CD4-positive, alpha-beta T cell treated with Interleukin-4 for 4 hours (primary cell): ENCODE measurements at regions not wholly inside any gene's neighbourhood (a gene's known extent, or its start where the extent isn't known, plus 50 kb on each side); places are given as distances from the start of the nearest gene placed in this dataset.
"Not testable (repeated sequence)": the region's sequence is repeated elsewhere in the genome, so short reads cannot be mapped to it uniquely, and the experiment has no call there.

Source experiments
- DNase-seq: peaks from one replicate; pipeline ENCODE4 v3.0.0-alpha.2; 2020

DNA sequence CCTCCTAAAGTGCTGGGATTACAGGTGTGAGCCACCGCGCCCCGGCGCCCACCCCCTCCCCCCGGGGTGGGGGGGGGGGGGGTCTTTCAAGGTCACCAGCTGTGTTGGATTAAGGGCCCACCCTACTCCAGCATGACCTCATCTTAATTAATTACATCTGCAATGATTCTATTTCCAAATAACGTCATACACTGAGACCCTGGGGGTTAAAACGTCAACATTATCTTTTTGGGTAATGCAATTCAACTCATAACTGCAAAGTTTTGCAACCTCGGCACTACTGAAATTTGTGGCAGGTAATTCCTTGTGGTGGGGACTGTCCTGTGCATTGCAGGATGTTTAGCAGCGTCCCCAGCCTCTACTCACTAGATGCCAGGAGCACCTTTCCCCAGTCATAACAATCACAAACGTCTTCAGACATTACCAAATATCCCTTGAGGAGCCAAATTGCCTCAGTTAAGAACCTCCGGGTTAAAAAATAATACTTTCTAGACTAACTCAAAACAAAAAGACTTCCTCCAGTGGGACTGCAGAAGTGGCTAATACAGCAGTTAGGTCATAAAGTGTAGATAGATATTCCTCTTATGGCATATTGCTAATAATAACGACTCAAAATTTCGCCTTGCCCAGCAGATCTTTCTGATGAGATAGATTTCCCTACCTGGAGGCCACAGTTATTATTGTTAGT lies 233.0 kb upstream of the KAZN start:
- DNase-seq, result no peak

GRCh38 chr1:14366091-14367018 lies 232.1 kb upstream of the KAZN start:
- DNase-seq, result no peak

GRCh38 chr1:14367451-14367850 lies 231.0 kb upstream of the KAZN start:
- DNase-seq, result no peak

- no peak for DNase-seq
Observed at GRCh38 chr1:14369526-14370213, 228.8 kb upstream of the KAZN start.

DNA sequence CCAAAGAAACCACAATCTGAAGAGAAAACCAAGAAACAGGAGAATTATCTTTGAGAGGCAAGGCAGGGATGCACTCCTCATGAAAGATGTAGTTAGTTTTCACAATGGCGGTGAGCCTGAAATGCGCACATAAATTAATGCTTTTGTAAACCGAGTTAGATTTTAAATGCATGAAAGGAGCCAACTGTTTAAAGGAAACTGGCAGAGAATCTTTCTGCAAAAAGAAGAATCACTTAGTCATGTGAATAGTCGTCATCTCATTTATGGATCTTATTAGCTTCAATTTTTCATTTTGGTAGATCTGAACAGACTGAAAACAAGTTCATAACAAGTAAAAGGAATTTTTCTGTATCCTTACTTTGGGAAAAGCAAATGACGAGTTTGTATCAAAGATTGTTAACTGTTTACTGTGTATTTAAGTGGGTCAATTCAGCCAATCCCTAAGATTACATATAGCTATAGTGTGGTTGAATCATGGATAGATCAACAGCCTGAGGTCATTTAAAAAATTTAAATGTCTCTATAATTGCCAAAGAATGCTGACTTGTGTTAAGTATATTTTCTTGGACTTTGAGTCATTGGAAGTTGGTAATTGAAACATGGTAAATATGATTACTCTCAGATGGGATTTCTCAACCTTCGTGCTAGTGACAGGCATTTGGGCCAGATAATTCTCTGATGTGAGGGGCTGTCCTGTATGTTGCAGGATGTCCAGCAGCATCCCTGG lies 226.6 kb upstream of the KAZN start:
- no peak for DNase-seq

- DNase-seq, result no peak
Observed at GRCh38 chr1:14372526-14372925, 226.0 kb upstream of the KAZN start.

DNA sequence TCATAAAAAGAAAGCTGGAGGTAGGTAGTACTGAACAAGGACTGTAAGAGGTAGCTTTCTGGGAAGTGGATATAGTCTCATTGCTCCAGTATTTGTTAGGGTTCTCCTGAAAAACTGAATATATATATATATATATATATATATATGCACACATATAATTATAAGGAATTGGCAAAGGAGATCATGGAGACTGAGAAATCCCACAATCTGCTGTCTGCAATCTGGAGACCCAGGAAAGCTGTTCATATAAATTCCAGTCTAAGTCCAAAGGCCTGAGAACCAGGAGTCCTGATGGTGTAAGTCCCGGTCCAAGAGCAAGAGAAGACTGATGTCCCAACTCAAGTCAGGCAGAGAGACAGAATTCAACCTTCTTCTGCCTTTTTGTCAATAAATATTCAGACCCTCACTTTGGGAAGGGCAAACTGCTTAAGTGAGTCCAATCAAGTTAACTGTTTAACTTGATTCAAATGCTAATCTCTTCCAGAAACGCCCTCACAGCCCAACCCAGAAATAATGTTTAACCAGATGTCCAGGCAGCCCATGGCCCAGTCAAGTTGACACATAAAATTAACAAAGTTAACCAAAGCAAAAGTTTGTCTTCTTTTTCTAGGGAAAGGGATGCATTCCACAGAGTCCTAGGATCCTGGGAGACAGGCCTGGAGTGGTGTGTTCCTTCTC lies 225.3 kb upstream of the KAZN start:
- no peak for DNase-seq

- DNase-seq, result no peak
Observed at GRCh38 chr1:14375226-14375625, 223.3 kb upstream of the KAZN start.

GRCh38 chr1:14377386-14377785 lies 221.1 kb upstream of the KAZN start:
- no peak for DNase-seq

DNA sequence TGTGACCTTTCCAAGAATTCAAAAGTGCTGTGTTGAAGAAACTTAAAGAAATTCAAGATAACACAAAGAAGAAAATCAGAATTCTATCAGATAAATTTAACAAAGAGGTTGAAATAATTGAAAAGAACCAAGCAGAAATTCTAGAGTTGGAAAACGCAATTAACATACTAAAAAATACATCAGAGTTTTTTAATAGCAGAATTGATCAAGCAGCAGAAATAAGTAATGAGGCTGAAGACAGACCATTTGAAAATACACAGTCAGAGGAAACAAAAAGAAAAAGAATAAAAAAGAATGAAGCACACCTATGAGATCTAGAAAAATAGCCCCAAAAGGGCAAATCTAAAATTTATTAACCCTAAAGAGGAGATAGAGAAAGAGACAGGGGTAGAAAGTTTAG lies 218.1 kb upstream of the KAZN start:
- DNase-seq, result no peak

GRCh38 chr1:14390816-14391215 lies 207.7 kb upstream of the KAZN start:
- DNase-seq, result no peak

DNA sequence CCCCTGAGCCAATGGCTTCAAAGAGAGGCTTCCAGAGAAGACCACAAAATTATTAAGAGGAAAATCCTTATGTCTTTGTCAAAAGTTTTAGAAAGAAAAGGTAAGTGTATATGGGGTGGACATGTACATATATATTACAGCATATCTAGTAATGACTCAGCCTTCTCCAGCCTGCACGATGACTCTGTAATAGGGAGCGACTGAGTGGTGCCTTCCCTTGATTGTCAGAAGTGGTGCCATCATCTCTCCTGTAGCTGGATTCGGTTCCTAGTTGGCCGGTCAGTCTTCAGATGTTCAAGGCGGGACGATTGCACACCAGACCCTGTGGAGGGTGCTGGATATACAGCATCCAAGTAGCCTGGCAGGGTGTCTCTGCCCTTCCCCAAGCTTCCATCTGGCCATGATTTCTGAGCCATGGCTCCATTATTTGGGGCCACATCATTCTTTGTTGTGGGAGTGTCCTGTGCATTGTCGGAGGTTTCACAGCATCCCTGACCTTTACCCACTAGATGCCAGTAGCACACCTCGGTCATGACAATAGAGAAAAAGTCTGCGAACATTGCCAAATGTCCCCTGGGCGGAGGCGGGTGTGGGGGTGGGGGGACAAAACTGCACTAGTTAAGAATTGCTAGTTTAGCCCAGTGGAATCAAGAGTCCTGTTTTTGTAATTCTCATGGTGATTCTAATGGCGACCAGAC lies 206.2 kb upstream of the KAZN start:
- no peak for DNase-seq

DNA sequence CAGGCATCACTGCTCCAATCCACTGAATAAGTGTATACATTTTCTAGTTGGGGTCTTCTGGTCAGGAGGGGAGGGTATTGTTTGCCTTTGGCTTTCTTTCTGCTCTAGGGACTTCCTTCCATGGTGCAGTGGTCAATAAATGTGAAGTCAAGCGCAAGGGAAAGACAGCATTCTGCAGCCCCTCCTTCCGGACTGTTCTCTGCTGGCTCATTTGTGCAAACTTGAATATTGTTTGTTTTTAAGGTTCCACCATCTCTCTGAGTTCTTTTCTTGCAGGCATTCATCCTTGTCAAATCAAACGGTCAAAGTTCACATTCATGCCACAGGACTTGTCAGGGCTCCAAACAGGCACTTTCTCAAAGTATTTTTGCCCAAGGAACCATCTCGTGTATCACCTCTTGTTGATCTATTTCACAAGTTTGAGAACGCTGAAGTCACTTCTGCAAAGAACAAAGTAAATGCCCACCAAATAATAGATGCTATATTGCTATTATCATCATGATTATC lies 205.6 kb upstream of the KAZN start:
- DNase-seq, result no peak

DNA sequence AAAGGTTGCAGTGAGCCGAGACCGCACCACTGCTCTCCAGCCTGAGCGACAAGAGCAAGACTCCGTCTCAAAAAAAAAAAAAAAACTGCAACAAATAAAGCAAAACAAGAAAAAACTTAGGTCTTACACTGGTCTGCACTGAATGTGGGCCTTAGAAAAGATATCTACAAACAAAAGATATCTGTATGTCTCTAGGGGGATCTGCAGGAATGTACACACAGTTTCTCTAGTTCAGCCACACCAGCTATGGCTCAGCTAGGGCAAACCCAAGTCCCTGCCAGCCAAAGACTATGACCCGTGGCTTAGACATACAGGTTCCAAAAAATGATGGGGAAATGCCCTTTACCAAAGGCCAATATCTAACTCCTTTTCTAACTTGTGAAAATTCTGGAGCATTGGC lies 202.4 kb upstream of the KAZN start:
- no peak for DNase-seq

GRCh38 chr1:14403961-14404645 lies 194.4 kb upstream of the KAZN start:
- no peak for DNase-seq

DNA sequence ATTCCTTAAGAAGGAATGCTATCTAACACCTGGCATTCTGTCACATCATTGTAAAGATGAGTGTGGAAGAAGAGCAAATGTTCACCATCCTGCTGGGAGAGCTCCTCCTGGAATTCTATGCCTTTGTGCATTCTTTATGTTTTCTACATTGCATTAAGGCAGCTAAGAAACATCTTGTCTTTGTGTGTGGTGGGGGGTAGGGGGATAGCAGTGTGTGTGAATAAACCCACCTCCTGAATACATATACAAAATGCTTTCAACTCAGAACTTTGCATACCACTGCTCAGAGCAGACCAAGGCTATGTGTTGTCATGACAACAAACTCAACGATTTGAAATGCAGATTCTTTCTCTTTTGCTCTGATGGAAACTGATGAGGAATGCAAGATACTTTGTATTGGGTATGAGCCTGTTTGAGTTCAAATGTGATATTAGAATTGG lies 193.6 kb upstream of the KAZN start:
- no peak for DNase-seq

DNA sequence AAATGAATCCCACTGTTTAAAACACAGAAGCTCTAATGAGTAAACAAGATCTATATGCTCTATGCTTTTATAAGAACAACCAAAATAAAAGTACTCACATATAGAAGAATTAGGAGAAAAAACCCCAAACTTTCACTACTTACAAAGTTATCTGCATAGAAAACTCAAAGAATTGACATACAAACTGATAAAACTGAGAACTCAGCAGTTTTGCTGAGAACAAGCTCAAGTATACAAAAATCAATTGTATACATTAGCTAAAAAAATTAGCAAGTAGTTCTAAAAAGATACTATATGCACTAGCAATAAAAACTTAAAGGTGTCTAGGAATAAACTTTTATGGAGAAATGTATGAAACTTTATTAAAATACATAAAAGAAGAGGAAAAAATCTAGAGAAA lies 186.2 kb upstream of the KAZN start:
- DNase-seq, result no peak

DNA sequence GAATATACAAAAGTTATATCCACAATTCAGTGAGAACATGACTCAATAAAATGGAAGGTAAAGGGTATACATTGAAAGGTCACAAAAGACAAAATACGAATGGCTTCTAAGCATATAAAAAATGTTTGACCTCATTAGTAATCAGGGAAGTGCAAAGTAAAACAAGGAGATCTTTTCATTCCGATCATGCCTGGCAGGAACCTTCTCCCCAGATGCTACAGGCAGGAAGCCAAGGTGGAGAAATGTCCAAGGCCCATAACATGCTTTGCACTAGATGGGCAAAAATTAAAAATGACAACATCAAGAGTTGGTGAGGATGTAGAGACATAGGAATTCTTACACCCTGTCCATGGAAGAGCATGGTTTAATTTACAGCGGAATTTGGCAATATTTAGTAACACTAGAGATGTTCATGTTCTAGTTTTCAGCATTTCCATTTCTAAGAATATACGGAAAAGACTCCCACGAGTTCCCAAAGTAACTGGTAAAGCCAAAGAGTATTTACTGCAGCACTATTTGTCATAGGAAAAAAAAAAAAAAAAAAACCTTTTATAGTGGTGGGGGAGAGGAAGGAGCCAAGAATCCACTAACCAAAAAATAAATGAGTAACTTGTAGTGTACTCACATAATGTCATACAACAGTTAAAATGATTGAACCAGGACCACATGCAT lies 184.5 kb upstream of the KAZN start:
- no peak for DNase-seq

DNA sequence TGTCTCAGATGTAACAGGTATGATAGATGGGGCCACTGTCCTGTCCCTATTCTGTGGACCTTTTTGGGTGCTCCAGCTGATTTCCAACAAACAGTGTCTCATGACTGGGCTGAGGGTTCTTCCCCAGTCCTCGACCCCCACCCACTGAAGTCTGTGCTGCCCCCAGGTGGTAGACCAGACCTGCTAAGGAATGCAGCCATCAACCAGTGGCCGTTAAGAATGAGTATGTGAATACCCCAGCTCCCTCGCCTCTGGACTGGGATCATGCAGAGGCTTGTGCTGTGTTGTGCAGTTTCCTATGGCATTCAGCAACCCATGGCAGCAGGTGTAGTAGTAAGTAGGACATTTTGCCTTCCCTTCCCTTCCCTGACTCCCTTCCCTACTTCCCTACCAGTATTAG lies 183.1 kb upstream of the KAZN start:
- DNase-seq, result no peak

- not testable (repeated sequence) for DNase-seq
Observed at GRCh38 chr1:14419778-14420218, 178.7 kb upstream of the KAZN start.
